Gastrocnemius medialis (tissue), 4 donors: ENCODE measurements at regions not wholly inside any gene's neighbourhood (a gene's known extent, or its start where the extent isn't known, plus 50 kb on each side); places are given as distances from the start of the nearest gene placed in this dataset.

Source experiments
- POLR2A ChIP-seq, 2 donors: fragments of 450-650 bp; IDR thresholded peaks; one replicate each; pipeline ENCODE4 v1.6.1; 2017; ENCODE audit warnings: antibody characterized with exemption in 2 of 2, mild to moderate bottlenecking in 2 of 2, moderate library complexity in 2 of 2
- TF ChIP-seq, protein P1 (sequence below), 5 experiments: fragments of 450-650 bp in 3 of 5; fragments of 200-600 bp in 2 of 5; sonication (generic) in 2 of 5; IDR thresholded peaks in 4 of 5; conservative IDR thresholded peaks in 1 of 5; 1 replicate in 4 of 5; 2 replicates in 1 of 5; pipeline ENCODE4 v1.5.1; 2016 to 2019; ENCODE audit warnings: antibody characterized with exemption in 5 of 5, mild to moderate bottlenecking in 3 of 5, moderate library complexity in 3 of 5

DNA sequence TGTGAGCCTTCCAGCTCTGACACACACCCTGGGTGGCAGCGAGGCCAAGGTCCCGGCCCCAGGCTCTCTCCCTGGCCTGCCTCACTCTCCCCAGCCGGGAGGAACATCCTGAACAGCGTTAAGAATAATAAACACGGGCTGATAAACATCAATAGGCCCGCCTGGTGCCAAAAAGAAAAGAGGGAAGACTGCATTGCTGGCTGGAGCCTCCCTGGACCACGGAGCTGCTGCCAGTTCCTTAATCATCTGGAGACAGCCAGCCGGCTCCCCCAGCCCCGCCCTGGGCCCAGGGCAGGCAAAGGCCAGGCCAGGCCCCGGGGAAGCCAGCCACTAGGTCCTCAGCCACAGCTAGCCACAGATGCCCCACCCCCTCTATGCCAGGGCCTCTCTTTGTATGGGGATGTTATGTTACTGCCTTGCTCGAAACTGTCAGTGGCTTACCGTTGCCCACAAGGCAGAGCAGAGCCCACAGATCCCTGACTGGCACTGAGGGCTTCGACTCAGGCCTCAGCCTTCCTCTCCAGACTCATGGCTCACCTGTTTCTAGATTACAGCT is 293.7 kb downstream of the DYSF start:
- TF ChIP-seq, protein P1, sequence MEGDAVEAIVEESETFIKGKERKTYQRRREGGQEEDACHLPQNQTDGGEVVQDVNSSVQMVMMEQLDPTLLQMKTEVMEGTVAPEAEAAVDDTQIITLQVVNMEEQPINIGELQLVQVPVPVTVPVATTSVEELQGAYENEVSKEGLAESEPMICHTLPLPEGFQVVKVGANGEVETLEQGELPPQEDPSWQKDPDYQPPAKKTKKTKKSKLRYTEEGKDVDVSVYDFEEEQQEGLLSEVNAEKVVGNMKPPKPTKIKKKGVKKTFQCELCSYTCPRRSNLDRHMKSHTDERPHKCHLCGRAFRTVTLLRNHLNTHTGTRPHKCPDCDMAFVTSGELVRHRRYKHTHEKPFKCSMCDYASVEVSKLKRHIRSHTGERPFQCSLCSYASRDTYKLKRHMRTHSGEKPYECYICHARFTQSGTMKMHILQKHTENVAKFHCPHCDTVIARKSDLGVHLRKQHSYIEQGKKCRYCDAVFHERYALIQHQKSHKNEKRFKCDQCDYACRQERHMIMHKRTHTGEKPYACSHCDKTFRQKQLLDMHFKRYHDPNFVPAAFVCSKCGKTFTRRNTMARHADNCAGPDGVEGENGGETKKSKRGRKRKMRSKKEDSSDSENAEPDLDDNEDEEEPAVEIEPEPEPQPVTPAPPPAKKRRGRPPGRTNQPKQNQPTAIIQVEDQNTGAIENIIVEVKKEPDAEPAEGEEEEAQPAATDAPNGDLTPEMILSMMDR (IDR thresholded peaks at IDR 0.05 in 4 of 5, conservative IDR thresholded peaks at IDR 0.05 in 1 of 5) = no peak
- no peak for TF ChIP-seq POLR2A (IDR thresholded peaks at IDR 0.05)
